GM23338 (cell line): ENCODE measurements at regions not wholly inside any gene's neighbourhood (a gene's known extent, or its start where the extent isn't known, plus 50 kb on each side); places are given as distances from the start of the nearest gene placed in this dataset.

Experiments used
- ATAC-seq: fragments of 200-7000 bp; cut with Tn5 transposase; 3 replicates; pipeline ENCODE4 v1.9.1; 2020
- DNase-seq: peaks from one replicate; pipeline ENCODE4 v3.0.0-alpha.2; 2015; ENCODE audit warnings: low spot score
- H2AFZ ChIP-seq: fragments of 200-600 bp; sonication (generic); 2 replicates; pipeline ENCODE4 v1.8.0; 2016; ENCODE audit warnings: antibody characterized with exemption, mild to moderate bottlenecking, moderate library complexity
- H3F3A ChIP-seq: fragments of 200-600 bp; sonication (generic); replicated peaks from 2 replicates; pipeline ENCODE4 v1.8.0; 2017; ENCODE audit warnings: antibody characterized with exemption, mixed run types, low read depth
- H3K27ac ChIP-seq: fragments of 200-600 bp; sonication (generic); 2 replicates; pipeline ENCODE4 v1.6.1; 2016; ENCODE audit warnings: low read depth
- H3K27me3 ChIP-seq: fragments of 200-600 bp; sonication (generic); 2 replicates; pipeline ENCODE4 v1.8.0; 2016; ENCODE audit warnings: mild to moderate bottlenecking, mixed run types, moderate library complexity; ENCODE audit not compliant: insufficient read depth
- H3K36me3 ChIP-seq: fragments of 200-600 bp; sonication (generic); 2 replicates; pipeline ENCODE4 v1.8.0; 2016; ENCODE audit warnings: mild to moderate bottlenecking; ENCODE audit not compliant: insufficient read depth
- H3K4me1 ChIP-seq: fragments of 200-600 bp; sonication (generic); 2 replicates; pipeline ENCODE4 v1.8.0; 2016; ENCODE audit warnings: mild to moderate bottlenecking, moderate library complexity; ENCODE audit not compliant: insufficient read depth
- H3K4me2 ChIP-seq: fragments of 200-600 bp; sonication (generic); 2 replicates; pipeline ENCODE4 v1.7.1; 2017; ENCODE audit warnings: mixed run types
- H3K4me3 ChIP-seq: fragments of 200-600 bp; sonication (generic); 2 replicates; pipeline ENCODE4 v1.6.1; 2016; ENCODE audit warnings: mixed run types
- H3K79me2 ChIP-seq: fragments of 200-600 bp; sonication (generic); replicated peaks from 2 replicates; pipeline ENCODE4 v1.8.0; 2017; ENCODE audit warnings: mild to moderate bottlenecking; ENCODE audit not compliant: insufficient read depth
- H3K9me2 ChIP-seq: fragments of 200-600 bp; sonication (generic); 2 replicates; pipeline ENCODE4 v1.8.0; 2017; ENCODE audit not compliant: insufficient read depth
- H4K20me1 ChIP-seq: fragments of 200-600 bp; sonication (generic); replicated peaks from 2 replicates; pipeline ENCODE4 v1.8.0; 2017; ENCODE audit warnings: mild to moderate bottlenecking; ENCODE audit not compliant: insufficient read depth
- H3K27ac Mint-ChIP-seq: 2 replicates; pipeline ENCODE4 v1.8.0; 2020; ENCODE audit warnings: inconsistent platforms, mild to moderate bottlenecking, moderate library complexity, mixed read lengths
- H3K27me3 Mint-ChIP-seq: 3 replicates; pipeline ENCODE4 v1.8.0; 2022; ENCODE audit warnings: low read depth, mild to moderate bottlenecking, moderate library complexity, mixed read lengths, inconsistent platforms; ENCODE audit not compliant: insufficient read depth, poor library complexity
- H3K36me3 Mint-ChIP-seq: 3 replicates; pipeline ENCODE4 v1.8.0; 2021; ENCODE audit warnings: low read depth, mild to moderate bottlenecking, inconsistent platforms, moderate library complexity, mixed read lengths
- H3K4me1 Mint-ChIP-seq: 3 replicates; pipeline ENCODE4 v1.8.0; 2020; ENCODE audit warnings: mild to moderate bottlenecking, inconsistent platforms, mixed read lengths
- H3K4me3 Mint-ChIP-seq: 3 replicates; pipeline ENCODE4 v1.8.0; 2021; ENCODE audit warnings: moderate library complexity, mild to moderate bottlenecking, inconsistent platforms, mixed read lengths
- H3K9me3 Mint-ChIP-seq: 3 replicates; pipeline ENCODE4 v1.8.0; 2020; ENCODE audit warnings: moderate library complexity, mild to moderate bottlenecking, inconsistent platforms, mixed read lengths
- CREB1 ChIP-seq: fragments of 250-450 bp; sonication (Bioruptor Pico); IDR thresholded peaks from 2 replicates; pipeline ENCODE4 v1.5.0; 2020; ENCODE audit warnings: low read depth, mild to moderate bottlenecking, moderate library complexity
- EZH2 ChIP-seq: fragments of 200-600 bp; sonication (generic); IDR thresholded peaks from one replicate; pipeline ENCODE4 v1.8.0; 2017; ENCODE audit warnings: antibody characterized with exemption, mild to moderate bottlenecking, low read depth; ENCODE audit not compliant: unreplicated experiment
- EZH2phosphoT487 ChIP-seq: fragments of 200-600 bp; sonication (generic); IDR thresholded peaks from one replicate; pipeline ENCODE4 v1.8.1; 2018; ENCODE audit warnings: antibody characterized with exemption; ENCODE audit not compliant: unreplicated experiment
- JUNB ChIP-seq: IDR thresholded peaks from one replicate; pipeline ENCODE4 v1.6.1; 2016; ENCODE audit warnings: antibody characterized with exemption; ENCODE audit not compliant: unreplicated experiment
- NANOG ChIP-seq: IDR thresholded peaks from 2 replicates; pipeline ENCODE4 v1.6.1; 2016; ENCODE audit warnings: antibody characterized with exemption, borderline replicate concordance
- POLR2AphosphoS5 ChIP-seq: IDR thresholded peaks from 2 replicates; pipeline ENCODE4 v1.6.1; 2016; ENCODE audit warnings: antibody characterized with exemption, low read depth
- STAT1 ChIP-seq: IDR thresholded peaks from one replicate; pipeline ENCODE4 v1.6.1; 2016; ENCODE audit warnings: antibody characterized with exemption; ENCODE audit not compliant: unreplicated experiment
- ZNF114 ChIP-seq: fragments of 250-450 bp; sonication (Bioruptor Pico); IDR thresholded peaks from 2 replicates; pipeline ENCODE4 v1.5.0; 2020; ENCODE audit warnings: mild to moderate bottlenecking, moderate library complexity
- ZNF331 ChIP-seq: fragments of 250-450 bp; sonication (Bioruptor Pico); IDR thresholded peaks from 2 replicates; pipeline ENCODE4 v1.5.0; 2020; ENCODE audit warnings: low read depth, mild to moderate bottlenecking, moderate library complexity
- TF ChIP-seq, protein P1 (sequence below): fragments of 250-450 bp; sonication (Bioruptor Pico); IDR thresholded peaks from 2 replicates; pipeline ENCODE4 v1.5.0; 2020; ENCODE audit warnings: mild to moderate bottlenecking, moderate library complexity
- TF ChIP-seq, protein P2 (sequence below): IDR thresholded peaks from 2 replicates; pipeline ENCODE4 v1.6.1; 2016; ENCODE audit warnings: antibody characterized with exemption
- TF ChIP-seq, protein P3 (sequence below), 2 experiments: fragments of 200-600 bp in 1 of 2; sonication (generic) in 1 of 2; conservative IDR thresholded peaks; 2 replicates each; pipeline versions ENCODE4 v1.5.1 to v1.6.1; 2016 to 2017; ENCODE audit warnings: antibody characterized with exemption in 2 of 2, low read depth in 2 of 2, mild to moderate bottlenecking in 2 of 2, moderate library complexity in 1 of 2
- TF ChIP-seq, protein P4 (sequence below): IDR thresholded peaks from one replicate; pipeline ENCODE4 v1.6.1; 2018; ENCODE audit warnings: antibody characterized with exemption; ENCODE audit not compliant: unreplicated experiment

DNA sequence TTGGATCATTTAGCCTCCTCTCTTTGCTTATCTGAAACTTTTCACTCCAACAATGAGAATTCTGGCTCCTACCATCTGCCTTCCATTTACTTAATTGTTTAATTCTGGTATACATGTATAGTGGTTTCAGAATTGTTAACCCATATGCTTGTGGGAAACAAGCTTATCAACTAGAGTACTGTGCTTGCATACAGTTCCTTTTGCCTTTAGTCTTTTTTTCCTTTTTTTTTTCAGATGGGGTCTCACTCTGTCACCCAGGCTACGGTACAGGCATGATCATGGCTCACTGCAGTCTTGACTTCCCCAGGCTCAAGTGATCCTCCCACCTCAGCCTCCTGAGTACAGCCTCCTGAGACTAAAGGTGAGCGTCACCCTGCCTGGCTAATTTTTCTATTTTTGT, 153.8 kb upstream of the LHX5 start:
- no peak for ATAC-seq

More for the DNA sequence above, 153.8 kb upstream of the LHX5 start:
- Histone ChIP-seq H2AFZ (no peak overlapping the region), H4K20me1 (no peaks in the 10 kb centered on the region), H3K27ac (no peak overlapping the region), H3K79me2 (no peaks in the 10 kb centered on the region), H3K4me3 (no peak overlapping the region), H3K36me3 (no peaks in the 10 kb centered on the region; the same call in 1 of the 2 replicates), H3K4me2 (no peak overlapping the region), H3K27me3 (no peaks in the 10 kb centered on the region), H3K4me1 (no peaks in the 10 kb centered on the region; the same call in 1 of the 2 replicates), H3F3A (no peaks in the 10 kb centered on the region), H3K9me2 (no peaks in the 10 kb centered on the region)
- H3K27me3 Mint-ChIP-seq: peaks cover 7% of the 10 kb centered on the region
- peaks cover 39% of the 10 kb centered on the region for H3K9me3 Mint-ChIP-seq
- DNase-seq: no peak
- TF ChIP-seq, protein P1, sequence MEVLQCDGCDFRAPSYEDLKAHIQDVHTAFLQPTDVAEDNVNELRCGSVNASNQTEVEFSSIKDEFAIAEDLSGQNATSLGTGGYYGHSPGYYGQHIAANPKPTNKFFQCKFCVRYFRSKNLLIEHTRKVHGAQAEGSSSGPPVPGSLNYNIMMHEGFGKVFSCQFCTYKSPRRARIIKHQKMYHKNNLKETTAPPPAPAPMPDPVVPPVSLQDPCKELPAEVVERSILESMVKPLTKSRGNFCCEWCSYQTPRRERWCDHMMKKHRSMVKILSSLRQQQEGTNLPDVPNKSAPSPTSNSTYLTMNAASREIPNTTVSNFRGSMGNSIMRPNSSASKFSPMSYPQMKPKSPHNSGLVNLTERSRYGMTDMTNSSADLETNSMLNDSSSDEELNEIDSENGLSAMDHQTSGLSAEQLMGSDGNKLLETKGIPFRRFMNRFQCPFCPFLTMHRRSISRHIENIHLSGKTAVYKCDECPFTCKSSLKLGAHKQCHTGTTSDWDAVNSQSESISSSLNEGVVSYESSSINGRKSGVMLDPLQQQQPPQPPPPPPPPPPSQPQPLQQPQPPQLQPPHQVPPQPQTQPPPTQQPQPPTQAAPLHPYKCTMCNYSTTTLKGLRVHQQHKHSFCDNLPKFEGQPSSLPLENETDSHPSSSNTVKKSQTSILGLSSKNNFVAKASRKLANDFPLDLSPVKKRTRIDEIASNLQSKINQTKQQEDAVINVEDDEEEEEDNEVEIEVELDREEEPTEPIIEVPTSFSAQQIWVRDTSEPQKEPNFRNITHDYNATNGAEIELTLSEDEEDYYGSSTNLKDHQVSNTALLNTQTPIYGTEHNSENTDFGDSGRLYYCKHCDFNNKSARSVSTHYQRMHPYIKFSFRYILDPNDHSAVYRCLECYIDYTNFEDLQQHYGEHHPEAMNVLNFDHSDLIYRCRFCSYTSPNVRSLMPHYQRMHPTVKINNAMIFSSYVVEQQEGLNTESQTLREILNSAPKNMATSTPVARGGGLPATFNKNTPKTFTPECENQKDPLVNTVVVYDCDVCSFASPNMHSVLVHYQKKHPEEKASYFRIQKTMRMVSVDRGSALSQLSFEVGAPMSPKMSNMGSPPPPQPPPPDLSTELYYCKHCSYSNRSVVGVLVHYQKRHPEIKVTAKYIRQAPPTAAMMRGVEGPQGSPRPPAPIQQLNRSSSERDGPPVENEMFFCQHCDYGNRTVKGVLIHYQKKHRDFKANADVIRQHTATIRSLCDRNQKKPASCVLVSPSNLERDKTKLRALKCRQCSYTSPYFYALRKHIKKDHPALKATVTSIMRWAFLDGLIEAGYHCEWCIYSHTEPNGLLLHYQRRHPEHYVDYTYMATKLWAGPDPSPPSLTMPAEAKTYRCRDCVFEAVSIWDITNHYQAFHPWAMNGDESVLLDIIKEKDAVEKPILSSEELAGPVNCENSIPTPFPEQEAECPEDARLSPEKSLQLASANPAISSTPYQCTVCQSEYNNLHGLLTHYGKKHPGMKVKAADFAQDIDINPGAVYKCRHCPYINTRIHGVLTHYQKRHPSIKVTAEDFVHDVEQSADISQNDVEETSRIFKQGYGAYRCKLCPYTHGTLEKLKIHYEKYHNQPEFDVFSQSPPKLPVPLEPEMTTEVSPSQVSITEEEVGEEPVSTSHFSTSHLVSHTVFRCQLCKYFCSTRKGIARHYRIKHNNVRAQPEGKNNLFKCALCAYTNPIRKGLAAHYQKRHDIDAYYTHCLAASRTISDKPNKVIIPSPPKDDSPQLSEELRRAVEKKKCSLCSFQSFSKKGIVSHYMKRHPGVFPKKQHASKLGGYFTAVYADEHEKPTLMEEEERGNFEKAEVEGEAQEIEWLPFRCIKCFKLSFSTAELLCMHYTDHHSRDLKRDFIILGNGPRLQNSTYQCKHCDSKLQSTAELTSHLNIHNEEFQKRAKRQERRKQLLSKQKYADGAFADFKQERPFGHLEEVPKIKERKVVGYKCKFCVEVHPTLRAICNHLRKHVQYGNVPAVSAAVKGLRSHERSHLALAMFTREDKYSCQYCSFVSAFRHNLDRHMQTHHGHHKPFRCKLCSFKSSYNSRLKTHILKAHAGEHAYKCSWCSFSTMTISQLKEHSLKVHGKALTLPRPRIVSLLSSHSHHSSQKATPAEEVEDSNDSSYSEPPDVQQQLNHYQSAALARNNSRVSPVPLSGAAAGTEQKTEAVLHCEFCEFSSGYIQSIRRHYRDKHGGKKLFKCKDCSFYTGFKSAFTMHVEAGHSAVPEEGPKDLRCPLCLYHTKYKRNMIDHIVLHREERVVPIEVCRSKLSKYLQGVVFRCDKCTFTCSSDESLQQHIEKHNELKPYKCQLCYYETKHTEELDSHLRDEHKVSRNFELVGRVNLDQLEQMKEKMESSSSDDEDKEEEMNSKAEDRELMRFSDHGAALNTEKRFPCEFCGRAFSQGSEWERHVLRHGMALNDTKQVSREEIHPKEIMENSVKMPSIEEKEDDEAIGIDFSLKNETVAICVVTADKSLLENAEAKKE (CRISPR knock-in tag): no peak
- no peak for TF ChIP-seq JUNB
- TF ChIP-seq CREB1 (CRISPR knock-in tag): no peak
- no peak for TF ChIP-seq ZNF114 (CRISPR knock-in tag)
- no peak for TF ChIP-seq POLR2AphosphoS5
- TF ChIP-seq ZNF331 (CRISPR knock-in tag): no peak
- TF ChIP-seq, protein P2, sequence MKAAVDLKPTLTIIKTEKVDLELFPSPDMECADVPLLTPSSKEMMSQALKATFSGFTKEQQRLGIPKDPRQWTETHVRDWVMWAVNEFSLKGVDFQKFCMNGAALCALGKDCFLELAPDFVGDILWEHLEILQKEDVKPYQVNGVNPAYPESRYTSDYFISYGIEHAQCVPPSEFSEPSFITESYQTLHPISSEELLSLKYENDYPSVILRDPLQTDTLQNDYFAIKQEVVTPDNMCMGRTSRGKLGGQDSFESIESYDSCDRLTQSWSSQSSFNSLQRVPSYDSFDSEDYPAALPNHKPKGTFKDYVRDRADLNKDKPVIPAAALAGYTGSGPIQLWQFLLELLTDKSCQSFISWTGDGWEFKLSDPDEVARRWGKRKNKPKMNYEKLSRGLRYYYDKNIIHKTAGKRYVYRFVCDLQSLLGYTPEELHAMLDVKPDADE: no peak
- TF ChIP-seq STAT1: no peak
- no peak for TF ChIP-seq EZH2phosphoT487
- TF ChIP-seq EZH2: no peak
- TF ChIP-seq, protein P3, sequence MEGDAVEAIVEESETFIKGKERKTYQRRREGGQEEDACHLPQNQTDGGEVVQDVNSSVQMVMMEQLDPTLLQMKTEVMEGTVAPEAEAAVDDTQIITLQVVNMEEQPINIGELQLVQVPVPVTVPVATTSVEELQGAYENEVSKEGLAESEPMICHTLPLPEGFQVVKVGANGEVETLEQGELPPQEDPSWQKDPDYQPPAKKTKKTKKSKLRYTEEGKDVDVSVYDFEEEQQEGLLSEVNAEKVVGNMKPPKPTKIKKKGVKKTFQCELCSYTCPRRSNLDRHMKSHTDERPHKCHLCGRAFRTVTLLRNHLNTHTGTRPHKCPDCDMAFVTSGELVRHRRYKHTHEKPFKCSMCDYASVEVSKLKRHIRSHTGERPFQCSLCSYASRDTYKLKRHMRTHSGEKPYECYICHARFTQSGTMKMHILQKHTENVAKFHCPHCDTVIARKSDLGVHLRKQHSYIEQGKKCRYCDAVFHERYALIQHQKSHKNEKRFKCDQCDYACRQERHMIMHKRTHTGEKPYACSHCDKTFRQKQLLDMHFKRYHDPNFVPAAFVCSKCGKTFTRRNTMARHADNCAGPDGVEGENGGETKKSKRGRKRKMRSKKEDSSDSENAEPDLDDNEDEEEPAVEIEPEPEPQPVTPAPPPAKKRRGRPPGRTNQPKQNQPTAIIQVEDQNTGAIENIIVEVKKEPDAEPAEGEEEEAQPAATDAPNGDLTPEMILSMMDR (conservative IDR thresholded peaks at IDR 0.05; ENCODE audit: low read depth in 2 of 2): no peak
- TF ChIP-seq NANOG: no peak
- TF ChIP-seq, protein P4, sequence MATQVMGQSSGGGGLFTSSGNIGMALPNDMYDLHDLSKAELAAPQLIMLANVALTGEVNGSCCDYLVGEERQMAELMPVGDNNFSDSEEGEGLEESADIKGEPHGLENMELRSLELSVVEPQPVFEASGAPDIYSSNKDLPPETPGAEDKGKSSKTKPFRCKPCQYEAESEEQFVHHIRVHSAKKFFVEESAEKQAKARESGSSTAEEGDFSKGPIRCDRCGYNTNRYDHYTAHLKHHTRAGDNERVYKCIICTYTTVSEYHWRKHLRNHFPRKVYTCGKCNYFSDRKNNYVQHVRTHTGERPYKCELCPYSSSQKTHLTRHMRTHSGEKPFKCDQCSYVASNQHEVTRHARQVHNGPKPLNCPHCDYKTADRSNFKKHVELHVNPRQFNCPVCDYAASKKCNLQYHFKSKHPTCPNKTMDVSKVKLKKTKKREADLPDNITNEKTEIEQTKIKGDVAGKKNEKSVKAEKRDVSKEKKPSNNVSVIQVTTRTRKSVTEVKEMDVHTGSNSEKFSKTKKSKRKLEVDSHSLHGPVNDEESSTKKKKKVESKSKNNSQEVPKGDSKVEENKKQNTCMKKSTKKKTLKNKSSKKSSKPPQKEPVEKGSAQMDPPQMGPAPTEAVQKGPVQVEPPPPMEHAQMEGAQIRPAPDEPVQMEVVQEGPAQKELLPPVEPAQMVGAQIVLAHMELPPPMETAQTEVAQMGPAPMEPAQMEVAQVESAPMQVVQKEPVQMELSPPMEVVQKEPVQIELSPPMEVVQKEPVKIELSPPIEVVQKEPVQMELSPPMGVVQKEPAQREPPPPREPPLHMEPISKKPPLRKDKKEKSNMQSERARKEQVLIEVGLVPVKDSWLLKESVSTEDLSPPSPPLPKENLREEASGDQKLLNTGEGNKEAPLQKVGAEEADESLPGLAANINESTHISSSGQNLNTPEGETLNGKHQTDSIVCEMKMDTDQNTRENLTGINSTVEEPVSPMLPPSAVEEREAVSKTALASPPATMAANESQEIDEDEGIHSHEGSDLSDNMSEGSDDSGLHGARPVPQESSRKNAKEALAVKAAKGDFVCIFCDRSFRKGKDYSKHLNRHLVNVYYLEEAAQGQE: no peak
- no peak overlapping the region for H3K27ac Mint-ChIP-seq
- no peaks in the 10 kb centered on the region; the same call in 2 of the 3 replicates for H3K4me1 Mint-ChIP-seq
- H3K36me3 Mint-ChIP-seq: peaks cover 34% of the 10 kb centered on the region; the same call in 2 of the 3 replicates
- no peak overlapping the region for H3K4me3 Mint-ChIP-seq
